PC-3 (cell line): ENCODE measurements at regions not wholly inside any gene's neighbourhood (a gene's known extent, or its start where the extent isn't known, plus 50 kb on each side); places are given as distances from the start of the nearest gene placed in this dataset.
"Not testable (repeated sequence)": the region's sequence is repeated elsewhere in the genome, so short reads cannot be mapped to it uniquely, and the experiment has no call there.

Experiments
- ATAC-seq: fragments of 200-7000 bp; cut with Tn5 transposase; 2 replicates; pipeline ENCODE4 v1.9.1; 2020; ENCODE audit warnings: mild to moderate bottlenecking, moderate library complexity
- BruUV-seq: library from RNA; stranded (reverse); fragments of 400-500 nt; replicated peaks from 2 replicates; lab custom pipeline; 2021; lab: Mats Ljungman, UMichigan
- CTCF ChIA-PET: fragments of 300-600 bp; sonication (Branson Sonifier 250); formaldehyde crosslinking; loops from one replicate; lab custom pipeline; 2022; ENCODE audit warnings: antibody characterized with exemption; lab: Charles Lee
- POLR2A ChIA-PET: fragments of 300-600 bp; sonication (Branson Sonifier 250); formaldehyde crosslinking; loops from one replicate; lab custom pipeline; 2022; ENCODE audit warnings: antibody characterized with exemption; ENCODE audit not compliant: unreplicated experiment; lab: Charles Lee
- DNase-seq: peaks from one replicate; pipeline ENCODE4 v3.0.0-alpha.2; 2015
- H2AFZ ChIP-seq: fragments of 300-600 bp; sonication (generic); 2 replicates; pipeline ENCODE4 v1.6.0; 2016; ENCODE audit warnings: antibody characterized with exemption, low read length
- H3F3A ChIP-seq: fragments of 300-600 bp; sonication (generic); one replicate; pipeline ENCODE4 v1.6.0; 2017; ENCODE audit warnings: antibody characterized with exemption, low read length, control low read depth, mild to moderate bottlenecking; ENCODE audit not compliant: unreplicated experiment
- H3K27ac ChIP-seq: fragments of 300-600 bp; sonication (generic); 2 replicates; pipeline ENCODE4 v1.5.1; 2016; ENCODE audit warnings: mild to moderate bottlenecking, low read length
- H3K27me3 ChIP-seq: fragments of 300-600 bp; sonication (generic); 2 replicates; pipeline ENCODE4 v1.6.1; 2016; ENCODE audit warnings: low read length, mixed read lengths
- H3K36me3 ChIP-seq: fragments of 300-600 bp; sonication (generic); 2 replicates; pipeline ENCODE4 v1.6.1; 2016; ENCODE audit warnings: low read depth, mixed run types, low read length, mixed read lengths
- H3K4me1 ChIP-seq: fragments of 300-600 bp; sonication (generic); 2 replicates; pipeline ENCODE4 v1.5.1; 2016; ENCODE audit warnings: low read length; ENCODE audit not compliant: insufficient read depth
- H3K4me2 ChIP-seq: fragments of 300-600 bp; sonication (generic); 2 replicates; pipeline ENCODE4 v1.6.0; 2016; ENCODE audit warnings: low read length
- H3K4me3 ChIP-seq: fragments of 300-600 bp; sonication (generic); 2 replicates; pipeline ENCODE4 v1.5.1; 2016; ENCODE audit warnings: mild to moderate bottlenecking, low read length, mixed read lengths
- H3K79me2 ChIP-seq: fragments of 300-600 bp; sonication (generic); 2 replicates; pipeline ENCODE4 v1.6.1; 2017; ENCODE audit warnings: low read length, mixed read lengths
- H3K9ac ChIP-seq: fragments of 300-600 bp; sonication (generic); 2 replicates; pipeline ENCODE4 v1.6.0; 2016; ENCODE audit warnings: mild to moderate bottlenecking, low read length
- H3K9me2 ChIP-seq: fragments of 300-600 bp; sonication (generic); replicated peaks from 2 replicates; pipeline ENCODE4 v1.6.1; 2016; ENCODE audit warnings: mixed run types, low read length, mixed read lengths
- H3K9me3 ChIP-seq: fragments of 300-600 bp; sonication (generic); 2 replicates; pipeline ENCODE4 v1.6.1; 2016; ENCODE audit warnings: low read length, mixed read lengths
- H4K20me1 ChIP-seq: fragments of 300-600 bp; sonication (generic); 2 replicates; pipeline ENCODE4 v1.6.1; 2016; ENCODE audit warnings: low read length, mixed read lengths
- CTCF ChIP-seq: fragments of 300-600 bp; sonication (generic); conservative IDR thresholded peaks from 2 replicates; pipeline ENCODE4 v1.5.1; 2017; ENCODE audit warnings: antibody characterized with exemption, low read depth, mild to moderate bottlenecking, low read length
- EZH2 ChIP-seq: fragments of 300-600 bp; sonication (generic); IDR thresholded peaks from one replicate; pipeline ENCODE4 v1.6.1; 2017; ENCODE audit warnings: antibody characterized with exemption, mild to moderate bottlenecking, low read length; ENCODE audit not compliant: unreplicated experiment
- EZH2phosphoT487 ChIP-seq: fragments of 300-600 bp; sonication (generic); IDR thresholded peaks from 2 replicates; pipeline ENCODE4 v1.6.1; 2018; ENCODE audit warnings: mild to moderate bottlenecking, antibody characterized with exemption, low read length, borderline replicate concordance
- intact Hi-C: fragments of 100-400 bp; cut with micrococcal nuclease; formaldehyde crosslinking; loops from 2 replicates; pipeline ENCODE4 v1.9.0; 2023

- Histone ChIP-seq H4K20me1 (no peaks in the 10 kb centered on the region), H3K9me3 (no peaks in the 10 kb centered on the region), H3K36me3 (no peaks in the 10 kb centered on the region), H3K9ac (no peak overlapping the region), H3K4me2 (no peak overlapping the region), H2AFZ (no peak overlapping the region), H3K9me2 (no peaks in the 10 kb centered on the region), H3K27me3 (no peaks in the 10 kb centered on the region), H3K27ac (no peak overlapping the region), H3F3A (no peaks in the 10 kb centered on the region), H3K4me3 (no peak overlapping the region), H3K4me1 (peaks cover 20% of the 10 kb centered on the region), H3K79me2 (no peaks in the 10 kb centered on the region)
- ATAC-seq: no peak
- ChIA-PET POLR2A (interaction anchor here (0.6 kb wide), 1 partner anchor 116 kb away, joined by 4 read pairs; no protein-coding TSS in a partner anchor), CTCF (no interaction called here)
- TF ChIP-seq EZH2 (no peak), EZH2phosphoT487 (no peak), CTCF (no peak)
- intact Hi-C loops: no loop called here
- DNase-seq: no peak
- BruUV-seq: no TSS peak
Measured at GRCh38 chr7:77484785-77485184, 52.3 kb upstream of the PTPN12 start.

GRCh38 chr7:77482015-77482414 is 55.1 kb upstream of the PTPN12 start:
- TF ChIP-seq CTCF (no peak), EZH2phosphoT487 (no peak), EZH2 (no peak)
- intact Hi-C loops: no loop called here
- DNase-seq: peak; percentile 89
- no peak overlapping the region for H3K9ac ChIP-seq
- POLR2A ChIA-PET: no interaction called here
- no peaks in the 10 kb centered on the region for H3K27me3 ChIP-seq
- BruUV-seq: no TSS peak
- peaks cover 31% of the 10 kb centered on the region for H3K4me1 ChIP-seq
- peak overlapping the region; percentile 26; the same call in 1 of the 2 replicates for H3K4me2 ChIP-seq
- CTCF ChIA-PET: no interaction called here
- peak; percentile 57 for ATAC-seq
- no peaks in the 10 kb centered on the region for H3K36me3 ChIP-seq
- no peaks in the 10 kb centered on the region for H3K9me3 ChIP-seq
- no peaks in the 10 kb centered on the region for H4K20me1 ChIP-seq
- H3K27ac ChIP-seq: peak overlapping the region; percentile 65
- no peak overlapping the region for H3K4me3 ChIP-seq
- no peaks in the 10 kb centered on the region for H3F3A ChIP-seq
- no peak overlapping the region for H2AFZ ChIP-seq
- H3K9me2 ChIP-seq: no peaks in the 10 kb centered on the region
- H3K79me2 ChIP-seq: no peaks in the 10 kb centered on the region

DNA sequence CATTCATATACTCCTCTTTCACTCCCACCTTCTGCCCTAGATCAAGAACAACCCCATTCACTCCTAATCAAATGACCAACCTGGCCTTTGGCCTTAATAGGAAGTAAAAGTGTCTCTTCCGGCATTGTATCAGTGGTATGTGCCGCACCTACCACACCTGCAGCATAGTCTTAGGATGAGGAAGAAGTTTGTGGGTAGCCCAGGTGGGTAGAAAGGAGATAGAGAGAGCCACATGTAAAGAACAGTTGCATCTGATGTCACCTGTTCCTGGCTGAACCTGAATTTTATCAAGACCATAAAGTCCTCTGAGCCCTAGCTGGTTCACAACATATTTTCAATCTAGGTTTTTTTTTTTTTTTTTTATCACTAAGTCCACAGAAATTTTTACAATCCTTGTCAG is 55.5 kb upstream of the PTPN12 start:
- Histone ChIP-seq H3K4me1 (peaks cover 31% of the 10 kb centered on the region), H3K79me2 (no peaks in the 10 kb centered on the region), H3K27ac (peak overlapping the region; percentile 65), H3K27me3 (no peaks in the 10 kb centered on the region), H3K4me2 (peak overlapping the region; percentile 26; the same call in 1 of the 2 replicates), H2AFZ (no peak overlapping the region), H4K20me1 (no peaks in the 10 kb centered on the region), H3K9ac (no peak overlapping the region), H3F3A (no peaks in the 10 kb centered on the region), H3K9me2 (no peaks in the 10 kb centered on the region), H3K9me3 (no peaks in the 10 kb centered on the region), H3K36me3 (no peaks in the 10 kb centered on the region), H3K4me3 (no peak overlapping the region)
- intact Hi-C loops: no loop called here
- ATAC-seq: peak; percentile 43; the same call in 1 of the 2 replicates
- peak; percentile 36 for DNase-seq
- POLR2A ChIA-PET: no interaction called here
- TF ChIP-seq EZH2phosphoT487 (no peak), EZH2 (no peak), CTCF (no peak)
- CTCF ChIA-PET: no interaction called here
- BruUV-seq: no TSS peak

DNA sequence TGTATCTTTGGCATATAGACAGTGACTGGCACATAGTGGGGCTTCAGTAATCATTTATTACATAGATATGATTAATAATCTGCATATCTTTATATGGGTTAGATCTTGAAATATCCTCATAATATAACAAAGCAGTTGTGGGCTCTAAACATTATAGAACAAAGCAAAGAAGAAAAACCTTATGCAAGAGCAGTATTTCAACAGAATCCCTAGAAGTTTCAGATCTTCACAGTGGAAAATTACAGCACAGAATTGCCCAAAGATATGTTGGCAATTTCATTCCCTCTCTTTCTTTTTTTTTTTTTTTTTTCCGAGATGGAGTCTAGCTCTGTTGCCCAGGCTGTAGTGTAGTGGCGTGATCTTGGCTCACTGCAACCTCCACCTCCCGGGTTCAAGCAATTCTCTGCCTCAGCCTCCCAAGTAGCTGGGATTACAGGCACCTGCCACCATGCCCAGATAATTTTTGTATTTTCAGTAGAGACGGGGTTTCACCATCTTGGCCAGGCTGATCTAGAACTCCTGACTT is 56.9 kb upstream of the PTPN12 start:
- POLR2A ChIA-PET, BruUV-seq, CTCF ChIA-PET, DNase-seq, intact Hi-C loops, H3K9me2 ChIP-seq, H3K4me3 ChIP-seq, ATAC-seq, H3F3A ChIP-seq, H2AFZ ChIP-seq, H3K27me3 ChIP-seq, H4K20me1 ChIP-seq, H3K9me3 ChIP-seq, H3K79me2 ChIP-seq, H3K36me3 ChIP-seq, H3K9ac ChIP-seq: not testable (repeated sequence)
- Histone ChIP-seq H3K4me2 (peak overlapping the region; percentile 68), H3K4me1 (peaks cover 31% of the 10 kb centered on the region), H3K27ac (peak overlapping the region; percentile 43; the same call in 1 of the 2 replicates)
